WTC11 (cell line): ENCODE measurements at regions not wholly inside any gene's neighbourhood (a gene's known extent, or its start where the extent isn't known, plus 50 kb on each side); places are given as distances from the start of the nearest gene placed in this dataset.

Experiments
- ATAC-seq: fragments of 200-7000 bp; cut with Tn5 transposase; 2 replicates; pipeline ENCODE4 v1.10.0; 2021; ENCODE audit warnings: mild to moderate bottlenecking, moderate library complexity
- CTCF ChIA-PET: fragments of 300-600 bp; sonication (Branson Sonifier 250); formaldehyde crosslinking; loops from one replicate; lab custom pipeline; 2021; ENCODE audit warnings: antibody characterized with exemption; lab: Charles Lee
- POLR2A ChIA-PET: fragments of 350-600 bp; sonication (Branson Sonifier 250); formaldehyde crosslinking; loops from one replicate; lab custom pipeline; 2021; ENCODE audit warnings: antibody characterized with exemption; lab: Charles Lee
- DNase-seq: peaks from one replicate; pipeline ENCODE4 v3.0.0; 2021; ENCODE audit warnings: low spot score
- H3K27ac Mint-ChIP-seq: 2 replicates; pipeline ENCODE4 v1.8.0; 2021; ENCODE audit warnings: mixed read lengths
- H3K27me3 Mint-ChIP-seq: 2 replicates; pipeline ENCODE4 v1.8.0; 2021; ENCODE audit warnings: low read depth, mild to moderate bottlenecking, moderate library complexity, mixed read lengths
- H3K36me3 Mint-ChIP-seq: 2 replicates; pipeline ENCODE4 v1.8.0; 2021; ENCODE audit warnings: mixed read lengths
- H3K4me1 Mint-ChIP-seq: 2 replicates; pipeline ENCODE4 v1.8.0; 2022; ENCODE audit warnings: mixed read lengths
- H3K4me3 Mint-ChIP-seq: 2 replicates; pipeline ENCODE4 v1.8.0; 2021; ENCODE audit warnings: mild to moderate bottlenecking, moderate library complexity, mixed read lengths
- H3K9me3 Mint-ChIP-seq: 2 replicates; pipeline ENCODE4 v1.8.0; 2021; ENCODE audit warnings: mixed read lengths
- AFF4 ChIP-seq: sonication (generic); formaldehyde crosslinking; IDR thresholded peaks from 2 replicates; pipeline ENCODE4 v1.8.1; 2023; ENCODE audit warnings: mild to moderate bottlenecking, missing genetic modification reagents, borderline replicate concordance
- CREM ChIP-seq: sonication (generic); formaldehyde crosslinking; IDR thresholded peaks from 2 replicates; pipeline ENCODE4 v1.8.1; 2022; ENCODE audit warnings: mild to moderate bottlenecking, missing genetic modification reagents, moderate library complexity
- ELF4 ChIP-seq: sonication (generic); formaldehyde crosslinking; IDR thresholded peaks from 2 replicates; pipeline ENCODE4 v1.8.1; 2022; ENCODE audit warnings: low read depth, mild to moderate bottlenecking, moderate library complexity, missing genetic modification reagents
- EMX1 ChIP-seq: fragments of 250-450 bp; sonication (Bioruptor Pico); IDR thresholded peaks from 2 replicates; pipeline ENCODE4 v1.8.0; 2021; ENCODE audit warnings: mild to moderate bottlenecking
- ERG ChIP-seq: fragments of 250-450 bp; sonication (Bioruptor Pico); IDR thresholded peaks from 2 replicates; pipeline ENCODE4 v1.8.0; 2021; ENCODE audit warnings: mild to moderate bottlenecking
- ETV6 ChIP-seq: sonication (generic); formaldehyde crosslinking; IDR thresholded peaks from 2 replicates; pipeline ENCODE4 v1.8.1; 2022; ENCODE audit warnings: mild to moderate bottlenecking, missing genetic modification reagents
- FOXP1 ChIP-seq: sonication (generic); formaldehyde crosslinking; IDR thresholded peaks from 2 replicates; pipeline ENCODE4 v1.8.0; 2022; ENCODE audit warnings: missing genetic modification reagents, mild to moderate bottlenecking, moderate library complexity, borderline replicate concordance
- FOXP4 ChIP-seq: sonication (generic); formaldehyde crosslinking; IDR thresholded peaks from 2 replicates; pipeline ENCODE4 v1.8.0; 2022; ENCODE audit warnings: mild to moderate bottlenecking, missing genetic modification reagents
- IRF1 ChIP-seq: sonication (generic); formaldehyde crosslinking; IDR thresholded peaks from 2 replicates; pipeline ENCODE4 v1.8.0; 2023; ENCODE audit warnings: missing genetic modification reagents
- MAX ChIP-seq: sonication (generic); formaldehyde crosslinking; IDR thresholded peaks from 2 replicates; pipeline ENCODE4 v1.8.0; 2022; ENCODE audit warnings: mild to moderate bottlenecking, missing genetic modification reagents
- MXD4 ChIP-seq: fragments of 250-450 bp; sonication (Bioruptor Pico); IDR thresholded peaks from 2 replicates; pipeline ENCODE4 v1.8.0; 2021; ENCODE audit warnings: mild to moderate bottlenecking, moderate library complexity, borderline replicate concordance
- NFATC4 ChIP-seq: fragments of 250-450 bp; sonication (Bioruptor Pico); IDR thresholded peaks from 2 replicates; pipeline ENCODE4 v1.9.0; 2021; ENCODE audit warnings: mild to moderate bottlenecking
- NFYB ChIP-seq: sonication (generic); formaldehyde crosslinking; conservative IDR thresholded peaks from 2 replicates; pipeline ENCODE4 v1.8.0; 2022; ENCODE audit warnings: low read depth, missing genetic modification reagents
- PRRX2 ChIP-seq: fragments of 250-450 bp; sonication (Bioruptor Pico); IDR thresholded peaks from 2 replicates; pipeline ENCODE4 v1.8.0; 2021; ENCODE audit warnings: mild to moderate bottlenecking
- TEAD4 ChIP-seq: sonication (generic); formaldehyde crosslinking; IDR thresholded peaks from 2 replicates; pipeline ENCODE4 v1.8.0; 2022; ENCODE audit warnings: mild to moderate bottlenecking, missing genetic modification reagents
- ZNF121 ChIP-seq: sonication (generic); formaldehyde crosslinking; IDR thresholded peaks from 2 replicates; pipeline ENCODE4 v1.8.0; 2023; ENCODE audit warnings: missing genetic modification reagents
- ZNF138 ChIP-seq: sonication (generic); formaldehyde crosslinking; conservative IDR thresholded peaks from 2 replicates; pipeline ENCODE4 v1.8.1; 2022; ENCODE audit warnings: mild to moderate bottlenecking, moderate library complexity, missing genetic modification reagents
- ZNF219 ChIP-seq: sonication (generic); formaldehyde crosslinking; IDR thresholded peaks from 2 replicates; pipeline ENCODE4 v1.8.0; 2023; ENCODE audit warnings: missing genetic modification reagents, mild to moderate bottlenecking, borderline replicate concordance
- ZNF532 ChIP-seq: fragments of 250-450 bp; sonication (Bioruptor Pico); IDR thresholded peaks from 2 replicates; pipeline ENCODE4 v1.9.0; 2021; ENCODE audit warnings: mild to moderate bottlenecking, borderline replicate concordance
- ZSCAN18 ChIP-seq: fragments of 250-450 bp; sonication (Bioruptor Pico); IDR thresholded peaks from 2 replicates; pipeline ENCODE4 v2.1.2; 2022; ENCODE audit warnings: mild to moderate bottlenecking, moderate library complexity

GRCh38 chr6:56862415-56863175 is 92.3 kb upstream of the BEND6 start:
- no peak for DNase-seq
- TF ChIP-seq TEAD4 = no peak
- TF ChIP-seq ZNF121 (CRISPR knock-in tag) = no peak
- TF ChIP-seq MAX (CRISPR knock-in tag) = no peak
- no peak for TF ChIP-seq MXD4
- no peak for TF ChIP-seq PRRX2 (CRISPR knock-in tag)
- TF ChIP-seq NFATC4 (CRISPR knock-in tag) = no peak
- TF ChIP-seq ZNF219 (CRISPR knock-in tag) = no peak
- no peak for TF ChIP-seq ERG (CRISPR knock-in tag)
- no peak for TF ChIP-seq AFF4
- CTCF ChIA-PET = interaction anchor here (0.8 to 1.2 kb wide), 2 partner anchors 12 to 320 kb away, joined by 4 to 7 read pairs; no protein-coding TSS in a partner anchor
- no peaks in the 10 kb centered on the region for H3K36me3 Mint-ChIP-seq
- H3K4me1 Mint-ChIP-seq = peaks cover 32% of the 10 kb centered on the region
- POLR2A ChIA-PET = no interaction called here
- H3K9me3 Mint-ChIP-seq = no peaks in the 10 kb centered on the region
- H3K27me3 Mint-ChIP-seq = no peaks in the 10 kb centered on the region; the same call in 1 of the 2 replicates
- no peak overlapping the region for H3K27ac Mint-ChIP-seq
- ATAC-seq = no peak
- H3K4me3 Mint-ChIP-seq = no peak overlapping the region

- ATAC-seq = peak; percentile 42; the same call in 1 of the 2 replicates
- POLR2A ChIA-PET = no interaction called here
- TF ChIP-seq NFYB (CRISPR knock-in tag) (no peak), CREM (CRISPR knock-in tag) (no peak), IRF1 (CRISPR knock-in tag) (no peak), FOXP4 (CRISPR knock-in tag) (no peak), EMX1 (CRISPR knock-in tag) (no peak), ZNF532 (CRISPR knock-in tag) (no peak), FOXP1 (no peak), ETV6 (CRISPR knock-in tag) (no peak), ZSCAN18 (no peak), ELF4 (CRISPR knock-in tag) (no peak), ZNF138 (CRISPR knock-in tag) (no peak)
Measured at GRCh38 chr6:56860475-56860874, 94.4 kb upstream of the BEND6 start.

More at GRCh38 chr6:56860475-56860874, 94.4 kb upstream of the BEND6 start:
- CTCF ChIA-PET = interaction anchor here (0.7 to 2.1 kb wide), 3 partner anchors 9 to 312 kb away, joined by 3 to 19 read pairs (median 4); partner anchors contain the start of gene BAG2
- no peak overlapping the region for H3K27ac Mint-ChIP-seq
- H3K4me1 Mint-ChIP-seq = peaks cover 15% of the 10 kb centered on the region
- no peaks in the 10 kb centered on the region; the same call in 1 of the 2 replicates for H3K27me3 Mint-ChIP-seq
- no peak for DNase-seq
- no peaks in the 10 kb centered on the region for H3K9me3 Mint-ChIP-seq
- H3K36me3 Mint-ChIP-seq = no peaks in the 10 kb centered on the region
- H3K4me3 Mint-ChIP-seq = no peak overlapping the region
